Right kidney (tissue), 1 donor: ENCODE measurements at regions not wholly inside any gene's neighbourhood (a gene's known extent, or its start where the extent isn't known, plus 50 kb on each side); places are given as distances from the start of the nearest gene placed in this dataset.
"Not testable (repeated sequence)": the region's sequence is repeated elsewhere in the genome, so short reads cannot be mapped to it uniquely, and the experiment has no call there.

Experiments
- DNase-seq: peaks from one replicate; pipeline ENCODE4 v3.0.0-alpha.2; 2016

- no peak for DNase-seq
Measured at GRCh38 chr15:79492065-79492464, 59.9 kb downstream of the MINAR1 start.

GRCh38 chr15:79494384-79494909 is 62.3 kb downstream of the MINAR1 start:
- no peak for DNase-seq

- DNase-seq = no peak
Measured at GRCh38 chr15:79494963-79495755, 63.0 kb downstream of the MINAR1 start.

GRCh38 chr15:79495775-79496174 is 63.6 kb downstream of the MINAR1 start:
- no peak for DNase-seq

- no peak for DNase-seq
Measured at GRCh38 chr15:79496838-79497237, 64.7 kb downstream of the MINAR1 start.

- DNase-seq = no peak
Measured at GRCh38 chr15:79501086-79501485, 69.0 kb downstream of the MINAR1 start.

GRCh38 chr15:79505956-79506355 is 73.8 kb downstream of the MINAR1 start:
- DNase-seq = no peak

GRCh38 chr15:79512844-79513243 is 80.7 kb downstream of the MINAR1 start:
- DNase-seq = not testable (repeated sequence)

- DNase-seq = no peak
Measured at GRCh38 chr15:79513417-79513816, 81.3 kb downstream of the MINAR1 start.

- no peak for DNase-seq
Measured at GRCh38 chr15:79513940-79514339, 81.8 kb downstream of the MINAR1 start.

GRCh38 chr15:79515300-79516027 is 83.3 kb downstream of the MINAR1 start:
- no peak for DNase-seq

GRCh38 chr15:79516155-79516554 is 84.0 kb downstream of the MINAR1 start:
- DNase-seq = no peak

- no peak for DNase-seq
Measured at GRCh38 chr15:79516646-79517045, 84.5 kb downstream of the MINAR1 start.

GRCh38 chr15:79519628-79520027 is 87.5 kb downstream of the MINAR1 start:
- no peak for DNase-seq

- DNase-seq = no peak
Measured at GRCh38 chr15:79520654-79521053, 88.5 kb downstream of the MINAR1 start.

GRCh38 chr15:79522656-79523055 is 90.5 kb downstream of the MINAR1 start:
- no peak for DNase-seq

- DNase-seq = no peak
Measured at GRCh38 chr15:79523266-79523665, 91.1 kb downstream of the MINAR1 start.

- no peak for DNase-seq
Measured at GRCh38 chr15:79524531-79524930, 92.4 kb downstream of the MINAR1 start.

- no peak for DNase-seq
Measured at GRCh38 chr15:79526376-79526775, 94.2 kb downstream of the MINAR1 start.

GRCh38 chr15:79527821-79528220 is 95.7 kb downstream of the MINAR1 start:
- DNase-seq = no peak

GRCh38 chr15:79529157-79529785 is 97.1 kb downstream of the MINAR1 start:
- DNase-seq = no peak

GRCh38 chr15:79535536-79535935 is 103.4 kb downstream of the MINAR1 start:
- DNase-seq = no peak

- DNase-seq = no peak
Measured at GRCh38 chr15:79538527-79538926, 106.4 kb downstream of the MINAR1 start.
